GM03348 (cell line): ENCODE measurements at regions not wholly inside any gene's neighbourhood (a gene's known extent, or its start where the extent isn't known, plus 50 kb on each side); places are given as distances from the start of the nearest gene placed in this dataset.

Source experiments
- DNase-seq: peaks from one replicate; pipeline ENCODE4 v3.0.0; 2012; ENCODE audit warnings: low spot score

DNA sequence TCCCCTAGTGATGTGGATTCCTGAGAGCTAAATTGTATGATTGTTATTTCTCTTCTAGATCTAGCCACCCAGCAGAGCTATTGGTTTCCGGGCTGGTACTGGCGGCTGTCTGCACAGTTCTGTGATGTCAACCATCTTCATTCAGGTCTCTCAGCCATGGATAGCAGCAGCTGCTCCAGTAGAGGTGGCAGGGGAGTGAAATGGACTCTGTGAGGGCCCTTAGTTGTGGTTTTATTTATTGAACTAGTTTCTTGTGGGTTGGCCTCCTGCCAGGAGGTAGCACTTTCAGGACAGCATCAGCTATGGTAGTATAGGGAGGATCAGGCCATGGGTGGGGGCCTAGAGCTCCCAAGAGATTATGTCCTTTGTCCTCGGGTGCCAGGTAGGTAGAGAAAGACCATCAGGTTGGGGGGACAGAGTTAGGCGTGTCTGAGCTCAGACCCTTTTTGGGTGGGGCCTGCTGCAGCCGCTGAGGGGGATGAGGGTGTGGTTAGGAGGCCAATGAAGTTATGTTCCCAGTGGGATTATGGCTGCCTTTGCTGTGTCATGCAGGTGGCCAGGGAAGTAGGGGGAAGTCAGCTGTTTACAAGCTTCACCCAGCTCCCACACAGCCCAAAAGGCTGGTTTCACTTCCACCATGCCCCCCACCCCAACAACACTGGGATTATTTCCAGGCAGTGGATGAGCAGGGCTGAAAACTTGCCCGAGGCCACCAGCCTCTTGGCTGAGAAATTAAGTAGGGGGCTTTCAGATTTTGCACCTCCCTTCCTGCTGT is 55.1 kb upstream of the RGS4 start:
- no peak for DNase-seq

DNA sequence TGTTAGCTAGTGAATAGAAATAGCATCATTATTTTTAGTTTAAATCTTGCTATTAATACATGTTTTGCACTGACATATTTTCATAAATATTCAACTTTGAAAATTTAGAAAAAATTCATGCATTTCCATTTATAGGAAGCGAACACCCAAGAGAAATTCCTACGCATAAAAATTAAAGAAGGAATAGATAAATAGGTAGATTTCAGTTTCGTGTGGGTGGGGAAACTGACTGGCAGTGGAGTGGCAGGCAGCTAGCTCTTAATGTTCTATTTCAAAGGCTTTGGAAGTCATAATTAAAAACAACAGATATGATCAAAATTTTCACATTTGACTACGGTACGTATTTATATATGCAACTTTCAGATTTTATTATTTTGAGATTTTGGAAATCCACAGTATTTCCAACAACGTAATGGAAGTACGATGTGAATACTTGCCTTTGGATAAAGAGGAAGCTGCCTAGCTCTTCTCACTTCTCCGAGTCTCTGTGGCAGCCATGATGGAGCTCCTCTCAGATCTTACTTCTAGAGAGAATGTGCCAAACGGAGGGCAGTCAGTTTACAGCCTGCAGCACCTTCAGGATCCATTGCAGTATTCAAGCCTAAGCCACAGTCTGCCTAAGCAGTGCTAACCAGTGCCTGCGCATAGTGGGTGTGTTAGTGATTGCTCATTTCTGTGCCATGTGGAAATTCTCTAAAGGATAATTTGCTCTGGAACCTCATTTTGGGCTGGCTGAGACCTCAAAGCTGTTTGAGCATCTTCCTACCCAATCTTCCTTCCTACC is 62.9 kb upstream of the RGS4 start:
- no peak for DNase-seq

DNA sequence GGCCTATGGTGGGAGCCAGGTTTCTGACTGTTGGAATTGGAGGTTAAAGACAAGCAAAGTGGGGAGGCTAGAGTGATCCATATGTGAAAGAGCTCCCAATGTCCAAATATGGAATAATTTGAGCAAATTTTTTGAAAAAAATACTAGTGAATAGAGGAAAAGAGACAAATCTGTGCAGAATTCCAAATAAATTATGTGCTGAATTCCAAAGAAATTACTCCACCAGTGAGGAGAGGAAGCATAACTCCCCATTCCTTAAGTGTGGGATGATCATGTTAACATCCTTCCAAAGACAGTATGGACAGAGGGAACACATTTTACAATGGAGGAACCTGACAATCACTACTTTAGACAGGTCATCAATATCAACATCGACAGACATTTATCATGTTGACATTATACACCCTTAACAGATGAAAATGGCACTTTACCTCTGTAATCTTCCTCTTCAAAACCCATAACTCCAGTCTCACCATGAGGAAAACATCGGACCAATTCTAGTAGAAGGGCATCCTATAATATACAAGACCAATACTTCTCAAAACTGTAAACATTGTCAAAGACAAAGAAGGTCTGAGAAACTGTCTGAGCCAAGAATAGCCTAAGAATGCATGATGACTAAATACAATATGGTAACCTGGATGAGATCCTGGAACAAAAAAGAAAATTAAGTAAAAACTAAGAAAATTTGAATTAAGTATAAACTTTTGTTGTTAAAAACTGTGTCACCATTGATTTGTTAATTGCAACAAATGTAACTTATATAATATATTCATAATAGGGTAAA is 71.5 kb upstream of the RGS4 start:
- peak; percentile 62 for DNase-seq

DNA sequence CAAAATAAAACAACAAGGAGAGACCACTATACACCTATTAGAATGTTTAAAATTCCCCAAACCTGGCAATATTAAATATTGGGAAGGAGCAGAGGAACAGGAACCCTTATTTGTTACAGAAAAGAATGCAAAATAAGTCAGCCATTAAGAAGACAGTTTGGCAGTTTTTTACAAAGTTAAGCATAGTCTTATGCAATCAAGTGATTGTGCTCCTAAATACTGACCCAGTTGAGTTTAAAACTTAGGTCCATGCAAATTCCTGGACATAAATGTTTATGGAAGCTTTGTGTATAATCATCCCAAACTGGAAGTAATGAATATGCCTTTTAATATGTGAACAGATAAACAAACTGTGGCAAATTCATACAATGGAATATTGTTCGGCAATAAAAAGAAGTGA is 72.9 kb upstream of the RGS4 start:
- DNase-seq, result no peak

DNA sequence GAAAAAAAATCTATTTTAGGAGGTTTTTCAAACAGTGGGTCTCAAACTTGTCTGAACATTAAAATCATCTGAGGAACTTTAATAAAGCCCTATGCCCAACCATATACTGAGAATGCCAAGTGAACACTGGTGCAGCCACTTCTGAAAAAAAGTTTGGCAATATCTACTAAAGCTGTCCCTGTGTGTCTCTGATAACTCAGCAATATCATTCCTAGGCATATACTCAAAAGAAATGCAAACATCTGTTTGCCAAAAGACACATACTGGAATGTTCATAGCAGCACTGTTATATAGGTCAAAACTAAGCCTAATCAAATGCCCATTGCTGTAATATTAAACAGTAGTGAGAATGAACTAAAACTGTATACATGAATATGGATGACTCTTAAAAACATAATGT is 74.2 kb upstream of the RGS4 start:
- no peak for DNase-seq

DNA sequence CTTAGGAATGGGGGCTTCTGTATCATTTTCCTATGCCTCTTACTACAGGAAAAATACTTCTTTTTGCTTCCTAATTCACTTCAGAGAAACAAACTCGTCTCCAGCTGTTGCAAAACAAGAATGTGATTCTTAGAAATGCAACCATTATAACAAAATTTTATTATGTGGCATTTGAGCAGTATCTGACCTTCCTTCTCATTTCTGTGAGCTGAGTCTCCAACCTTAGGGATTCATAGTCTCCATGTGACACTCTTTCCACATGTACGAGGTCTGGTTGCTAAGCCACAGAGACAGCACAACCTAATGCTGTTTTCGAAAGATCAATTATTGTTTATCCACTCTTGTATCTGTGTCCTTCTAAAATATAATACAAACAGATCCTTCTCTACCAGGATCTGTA is 75.3 kb upstream of the RGS4 start:
- no peak for DNase-seq

DNA sequence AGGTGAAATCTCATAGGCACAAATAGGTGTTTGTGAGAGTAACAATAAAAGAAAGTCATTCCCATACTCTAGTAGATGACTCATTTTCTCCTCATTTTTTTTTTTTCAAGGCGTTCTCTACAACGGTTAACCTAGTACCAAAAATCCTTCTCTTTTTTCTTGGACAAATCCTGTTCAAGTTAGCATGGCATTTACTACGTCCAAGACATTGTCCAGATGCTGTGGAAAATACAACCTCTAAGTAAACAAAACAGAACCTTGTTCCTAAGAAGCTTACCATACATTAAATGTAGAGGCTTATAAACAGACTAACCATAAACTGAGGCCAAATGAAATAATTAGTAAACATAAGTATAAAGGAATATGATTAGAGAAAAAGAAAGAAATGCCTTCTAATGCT is 76.2 kb upstream of the RGS4 start:
- no peak for DNase-seq

DNA sequence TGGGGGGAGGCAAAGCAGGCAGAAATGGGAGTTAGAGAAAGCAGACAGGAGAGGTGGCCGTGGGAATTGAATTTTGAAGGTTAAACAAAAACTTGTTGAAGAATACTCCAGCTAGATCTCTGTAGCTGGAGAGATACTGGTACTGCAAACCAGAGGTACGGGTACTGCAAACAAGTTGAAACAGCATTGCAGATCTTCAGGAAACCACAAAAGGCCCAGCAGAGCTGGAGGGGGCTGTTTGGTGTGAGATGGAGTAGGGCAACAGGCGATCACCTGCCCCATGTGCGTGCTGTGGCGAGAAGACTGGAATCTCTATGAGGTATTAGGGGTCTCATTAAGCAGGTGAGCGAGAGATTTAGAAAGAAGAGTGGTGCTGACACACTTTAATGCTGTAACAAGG is 77.7 kb upstream of the RGS4 start:
- DNase-seq, result no peak

DNA sequence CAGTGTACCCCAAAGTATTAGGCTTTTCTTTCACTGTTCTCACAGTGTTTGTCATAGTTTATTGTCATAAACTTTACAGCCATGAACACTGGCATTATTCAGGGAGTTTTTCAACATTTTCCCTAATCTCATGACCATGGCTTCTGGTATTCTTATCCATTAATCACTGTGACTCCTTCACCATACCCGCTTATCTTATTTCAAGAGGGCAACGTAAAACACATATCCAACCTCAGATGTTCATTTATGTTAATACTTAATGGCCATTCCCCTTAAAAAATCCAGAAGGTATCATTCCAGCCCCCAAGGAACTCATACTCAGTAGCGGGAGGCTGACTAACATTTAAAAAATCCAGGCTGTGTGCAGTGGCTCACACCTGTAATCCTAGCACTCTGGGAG is 78.5 kb upstream of the RGS4 start:
- DNase-seq, result no peak

DNA sequence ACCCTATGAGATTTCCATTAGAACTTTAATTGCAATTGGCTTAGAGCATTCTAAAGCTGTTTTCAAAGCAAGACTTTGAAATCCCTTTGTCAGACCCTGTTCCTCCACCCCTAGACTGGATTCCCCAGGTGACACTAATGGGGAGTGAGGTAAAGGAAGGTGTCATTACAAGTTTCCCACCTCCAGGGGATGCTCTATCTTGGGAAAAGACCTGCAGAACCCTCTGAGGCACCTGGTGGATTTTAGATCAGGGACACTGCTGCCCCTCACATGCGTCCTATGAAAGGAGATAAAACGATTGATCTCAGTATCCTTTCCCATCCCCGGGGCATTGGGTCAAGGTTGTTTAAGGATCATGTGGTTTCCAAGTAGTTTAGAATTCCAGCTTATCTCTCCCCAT is 80.3 kb upstream of the RGS4 start:
- no peak for DNase-seq

DNA sequence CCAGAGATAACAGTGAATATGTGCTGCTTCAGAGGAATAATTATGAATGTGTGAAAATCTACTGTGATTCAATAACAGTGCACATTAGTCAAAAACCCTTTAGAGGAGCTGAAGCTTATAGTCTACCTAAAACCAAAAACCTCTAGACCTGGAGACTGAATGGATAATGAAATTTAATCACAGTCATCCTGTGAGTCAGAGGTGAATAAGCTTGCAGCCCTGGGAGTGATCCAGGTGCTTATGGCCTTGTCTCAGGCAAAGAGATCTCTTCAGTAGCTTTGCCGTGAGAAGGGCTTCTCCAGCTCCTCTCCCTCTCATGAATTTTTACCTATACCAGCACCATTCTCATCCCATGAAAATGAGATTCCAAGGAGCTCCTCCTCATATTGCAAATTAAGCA is 81.3 kb upstream of the RGS4 start:
- no peak for DNase-seq

DNA sequence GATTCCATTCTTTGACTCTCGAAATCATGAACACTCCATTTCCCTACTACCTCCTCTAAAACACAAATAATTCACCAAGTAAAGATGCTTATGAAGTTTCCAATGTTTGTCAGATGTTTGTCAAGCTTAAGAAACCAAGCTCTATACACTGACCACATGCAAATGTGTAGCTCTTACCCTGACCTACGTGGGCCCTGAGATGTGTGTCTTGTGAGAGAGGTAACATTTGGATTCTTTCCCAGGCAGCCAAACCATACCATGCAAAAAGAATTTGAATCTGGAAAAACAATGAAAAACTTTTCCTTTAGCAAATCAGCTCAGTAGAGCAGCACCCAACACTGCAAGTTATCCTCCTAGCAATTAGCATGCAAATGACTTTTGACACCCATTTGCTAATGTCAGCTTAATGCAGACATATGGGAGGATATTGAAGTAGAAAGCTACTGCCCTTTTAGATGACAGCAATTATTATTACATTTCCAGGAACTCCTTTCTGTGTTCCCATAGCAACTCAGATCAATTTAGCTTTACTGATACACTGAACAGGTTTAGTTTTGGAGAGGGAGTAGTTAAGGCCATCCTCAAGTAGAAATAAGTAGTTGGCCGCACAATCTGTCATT is 83.2 kb upstream of the RGS4 start:
- no peak for DNase-seq

DNA sequence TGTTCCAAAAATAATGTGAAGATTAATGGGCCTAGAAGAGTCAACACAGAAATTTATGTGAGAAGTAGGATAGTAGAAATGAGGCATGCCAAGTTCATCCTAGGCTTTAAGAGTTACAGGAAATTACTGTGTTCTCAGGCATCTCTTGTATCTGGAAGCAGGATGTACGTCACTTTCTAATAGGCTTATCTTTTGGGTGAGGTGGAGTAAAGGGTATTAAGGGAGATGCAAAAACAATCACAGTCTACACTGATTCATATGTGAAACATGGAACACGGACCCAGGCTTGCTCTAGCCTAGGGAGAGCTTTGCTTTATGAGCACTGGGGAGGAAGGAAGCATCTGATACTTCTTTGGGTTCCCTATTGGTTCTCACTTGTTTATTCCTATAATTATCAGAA is 84.5 kb upstream of the RGS4 start:
- DNase-seq, result no peak

DNA sequence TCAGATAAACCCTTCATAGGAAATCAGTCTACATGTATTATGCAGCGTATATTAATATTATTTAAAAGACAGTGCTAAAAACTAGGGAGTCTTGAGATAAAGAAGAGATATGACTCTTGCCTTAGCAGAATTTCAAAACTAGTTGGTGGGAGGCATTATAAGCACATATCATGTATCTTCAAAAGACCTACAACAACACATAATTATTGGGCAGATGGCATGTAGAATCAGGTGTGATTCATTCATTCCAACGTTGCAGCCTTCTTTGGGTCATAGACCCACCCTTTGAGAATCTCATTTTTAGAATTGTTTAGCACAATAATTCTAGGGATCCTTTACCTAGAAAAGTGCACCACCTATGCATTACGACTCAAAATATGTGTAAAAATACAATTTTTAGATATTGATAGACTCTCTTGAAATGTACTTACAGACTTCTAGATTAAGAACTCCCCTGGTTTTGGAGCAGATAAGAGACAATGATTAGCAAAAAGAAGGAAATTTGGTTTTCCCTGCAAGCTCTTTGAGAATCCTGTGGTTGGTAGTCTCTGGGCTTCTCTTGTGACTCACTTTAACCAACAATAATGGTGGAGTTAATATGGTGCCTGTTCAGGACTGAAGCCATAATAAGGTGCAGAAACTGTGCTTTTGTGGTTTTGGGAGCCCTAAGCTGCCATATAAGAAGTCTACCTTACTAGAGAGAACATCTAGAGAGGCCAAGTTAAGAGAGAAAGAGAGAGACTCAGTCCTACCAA is 85.3 kb upstream of the RGS4 start:
- no peak for DNase-seq

DNA sequence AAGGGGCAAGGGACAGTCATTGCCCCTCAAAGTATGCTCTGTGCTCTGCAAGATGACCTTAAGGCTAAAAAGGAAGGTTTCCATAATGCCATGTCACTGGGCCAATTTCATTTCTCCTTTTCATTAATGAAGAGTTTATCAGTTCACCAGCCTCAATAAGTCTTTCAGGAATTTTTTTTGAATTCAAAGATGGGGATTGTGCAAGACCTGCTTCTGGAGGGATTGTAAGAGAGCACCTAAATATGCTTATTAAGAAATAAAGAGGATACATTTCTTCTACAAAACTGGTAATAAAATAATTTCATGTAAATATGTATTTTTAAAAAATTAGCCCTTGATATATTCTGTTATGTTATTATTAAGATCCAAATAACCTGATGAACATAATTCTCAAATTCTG is 86.8 kb upstream of the RGS4 start:
- DNase-seq, result no peak

DNA sequence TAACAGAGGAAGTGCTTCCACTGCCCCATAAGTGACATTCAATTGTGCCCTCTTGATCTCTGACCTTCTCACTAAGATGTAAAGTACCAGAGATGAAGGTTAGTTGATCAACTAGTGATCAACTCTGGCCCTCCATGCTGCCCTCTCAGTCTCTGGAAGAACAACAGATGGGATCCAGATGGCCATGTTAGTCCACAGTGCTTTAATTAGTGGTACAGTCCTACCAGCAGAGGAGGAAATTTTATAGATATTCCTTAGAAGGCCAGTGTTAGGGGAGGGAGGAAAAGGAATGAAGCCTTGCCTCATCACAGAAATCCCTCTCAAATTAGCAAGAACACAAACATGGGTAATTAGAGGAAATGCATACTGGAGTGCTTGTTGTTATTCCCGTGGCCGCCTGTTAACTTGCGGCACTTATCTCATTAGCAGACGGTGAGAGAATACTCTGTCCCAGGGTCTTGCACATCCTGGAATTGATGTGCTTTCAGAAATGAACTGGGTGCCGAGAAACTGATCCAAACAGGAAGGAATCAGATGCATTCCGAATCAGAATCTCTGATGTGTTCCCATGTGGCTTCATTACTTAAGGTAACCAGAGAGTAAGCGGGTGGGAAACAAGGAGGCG is 91.1 kb upstream of the RGS4 start:
- peak; percentile 52 for DNase-seq

DNA sequence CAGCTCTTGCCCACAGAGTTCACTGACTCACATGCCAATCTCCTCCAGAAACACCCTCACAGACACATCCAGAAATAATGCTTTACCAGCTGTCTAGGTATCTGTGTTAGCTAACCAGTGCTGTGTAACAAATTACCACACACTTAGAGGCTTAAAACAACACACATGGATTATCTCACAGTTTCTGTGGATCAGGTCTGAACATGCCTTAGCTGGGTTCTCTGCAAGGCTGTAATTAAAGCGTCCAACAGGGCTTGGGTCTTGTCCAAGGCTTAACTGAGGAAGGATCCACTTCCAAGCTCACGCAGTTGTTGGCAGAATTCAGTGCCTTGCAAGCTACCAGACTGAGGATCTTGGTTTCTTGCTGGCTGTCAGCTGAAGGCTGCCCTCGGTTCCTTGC is 92.5 kb upstream of the RGS4 start:
- DNase-seq, result no peak

DNA sequence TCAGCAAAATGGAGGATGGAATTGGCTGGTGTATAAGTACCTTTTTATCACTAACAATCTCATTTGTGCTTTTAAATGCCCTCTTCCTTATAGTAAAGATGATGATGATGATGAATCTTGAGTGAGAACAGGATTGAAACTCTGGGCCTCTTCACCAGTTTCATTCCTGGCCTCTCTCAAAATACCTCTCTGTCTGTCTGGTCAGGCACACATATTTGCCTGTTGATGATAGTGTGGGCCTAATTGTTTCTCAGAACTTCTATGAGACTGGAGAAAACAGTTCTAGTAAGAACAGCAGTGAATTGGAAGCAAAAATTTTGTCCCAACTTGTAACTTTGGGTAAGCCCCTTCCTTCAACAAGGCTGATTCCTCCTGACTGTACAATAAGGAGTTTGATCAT is 94.4 kb upstream of the RGS4 start:
- no peak for DNase-seq

DNA sequence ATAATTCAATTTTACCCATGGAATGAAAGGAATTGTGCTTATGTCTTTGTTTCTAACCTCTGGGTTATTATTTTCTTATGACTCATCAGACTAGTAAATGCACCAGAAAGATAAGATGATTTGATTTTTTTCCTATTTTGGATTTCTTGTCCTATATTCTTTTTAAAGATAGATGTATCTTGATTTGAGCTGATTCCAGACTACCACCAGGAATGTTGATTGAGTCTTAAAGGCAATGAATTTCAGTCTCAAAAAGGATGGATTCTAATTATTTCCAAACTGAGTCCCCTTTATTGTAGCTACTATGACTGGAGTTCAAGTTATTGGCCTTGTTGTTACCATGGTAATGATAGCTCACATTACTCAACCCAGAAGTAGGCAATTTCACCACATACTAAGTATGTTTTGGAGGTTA is 95.8 kb upstream of the RGS4 start:
- DNase-seq, result peak; percentile 76

DNA sequence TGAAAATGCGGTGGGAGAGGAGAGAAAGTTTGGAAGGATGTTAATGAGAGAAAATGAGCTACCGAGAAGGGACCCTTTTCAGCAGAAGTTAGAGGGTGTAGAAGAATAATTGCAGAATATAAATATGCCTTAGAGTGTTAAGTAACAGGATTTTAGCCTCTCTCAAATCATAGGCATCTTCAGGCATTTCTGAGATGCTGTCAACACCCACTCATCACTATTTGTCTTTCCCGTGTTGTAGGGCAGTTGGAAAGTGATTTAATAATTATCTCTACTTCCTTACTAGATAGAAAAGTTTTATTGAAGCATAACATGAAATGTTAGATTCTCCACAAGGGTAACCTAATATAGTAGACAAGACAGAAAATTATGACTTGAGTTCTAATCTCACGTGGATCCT is 96.4 kb upstream of the RGS4 start:
- peak; percentile 25 for DNase-seq

DNA sequence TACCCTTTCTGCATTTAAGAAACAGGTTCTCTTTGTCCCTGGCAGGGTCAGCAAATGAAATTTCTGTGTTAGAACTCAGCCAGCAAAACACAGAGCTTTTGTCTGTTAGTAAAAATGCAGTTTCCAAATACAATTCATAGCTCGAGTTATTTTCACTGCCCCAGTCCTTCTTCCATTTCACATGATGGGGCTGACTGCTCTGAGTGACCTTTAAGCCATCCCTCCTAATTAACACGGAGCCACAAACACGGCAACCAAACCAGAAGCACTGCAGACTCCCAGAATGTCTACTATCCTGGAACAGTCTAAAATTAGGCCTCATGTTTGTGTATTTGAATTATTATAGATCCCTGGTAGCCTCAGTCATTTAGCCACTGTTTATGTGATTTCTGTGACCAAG is 99.1 kb upstream of the RGS4 start:
- DNase-seq, result no peak
